ENCODE measurements at regions not wholly inside any gene's neighbourhood (a gene's known extent, or its start where the extent isn't known, plus 50 kb on each side); places are given as distances from the start of the nearest gene placed in this dataset.
"Not testable (repeated sequence)": the region's sequence is repeated elsewhere in the genome, so short reads cannot be mapped to it uniquely, and the experiment has no call there.

DNA sequence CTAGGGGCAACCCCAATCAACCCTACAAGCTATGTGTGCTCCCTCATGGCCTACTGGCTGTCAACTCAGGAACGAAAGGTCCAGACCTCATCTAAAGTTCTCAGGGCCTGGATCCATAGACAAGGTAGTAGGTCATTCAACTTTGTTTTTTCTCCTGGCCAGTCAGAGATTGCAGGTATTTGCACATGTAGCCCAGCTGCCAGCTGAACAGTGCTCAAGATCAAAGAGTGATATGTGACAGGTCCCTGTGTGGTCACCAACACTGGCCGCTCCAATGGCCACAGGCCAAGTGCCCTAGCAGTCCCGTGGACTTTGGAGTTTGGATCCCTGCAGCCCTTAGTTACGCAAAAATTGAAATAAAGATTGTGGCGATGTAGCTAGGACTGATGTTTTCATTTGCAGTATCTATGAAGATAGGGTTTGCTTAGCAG lies 60.6 kb upstream of the ATXN1 start:
- DNase-seq (ENCODE audit: extremely low read depth in 1 of 4, low spot score in 3 of 4) (no peak), FAIRE-seq (no peak), ATAC-seq (no peak)
- Histone ChIP-seq H4K20me1 (replicated peaks; ENCODE audit: control insufficient read depth, insufficient read depth, low read length) (no peaks in the 10 kb centered on the region), H3K4me3 (no peak overlapping the region), H3K9me3 (replicated peaks; ENCODE audit: control insufficient read depth, insufficient read depth, low read depth, low read length) (no peaks in the 10 kb centered on the region), H3K9ac (ENCODE audit: insufficient read depth in 1 of 2, low read depth in 2 of 2, low read length in 2 of 2) (no peak overlapping the region), H3K4me1 (replicated peaks in 1 of 2; ENCODE audit: control insufficient read depth in 2 of 2, insufficient read depth in 2 of 2, low read length in 2 of 2) (no peaks in the 10 kb centered on the region), H3K36me3 (ENCODE audit: control insufficient read depth, insufficient read depth, low read length) (no peaks in the 10 kb centered on the region), H3K79me2 (ENCODE audit: control insufficient read depth, insufficient read depth, low read length) (no peaks in the 10 kb centered on the region), H3K9me1 (ENCODE audit: control insufficient read depth, insufficient read depth, low read length) (no peaks in the 10 kb centered on the region), H3K27ac (ENCODE audit: extremely low read depth, low read depth, low read length) (no peak overlapping the region), H3K4me2 (ENCODE audit: insufficient read depth, low read length) (no peak overlapping the region), H2AFZ (ENCODE audit: low read depth, low read length) (no peak overlapping the region), H3K27me3 (ENCODE audit: control insufficient read depth in 2 of 2, insufficient read depth in 2 of 2, low read length in 2 of 2) (peaks cover 0 to 5% of the 10 kb centered on the region in 2 experiments; a peak in 3 of 5 replicates)
- BruUV-seq (replicated peaks), result no TSS peak
- ChIA-PET POLR2A (interaction anchor here (0.6 kb wide), 1 partner anchor 672 kb away, joined by 3 read pairs; no protein-coding TSS in a partner anchor), CTCF (ENCODE audit: low intra/inter-chr PET ratio) (no interaction called here)
- 2% methylated on average over 5 of the region's 5 CpGs for WGBS (ENCODE audit: insufficient coverage, low coverage, missing lambda C conversion rate)
- in situ Hi-C loops (cut with MboI) (no loop called here), intact Hi-C loops (cut with micrococcal nuclease) (no loop called here)
- TF ChIP-seq ZNF695 (CRISPR knock-in tag; IDR thresholded peaks at IDR 0.05), result no peak
- TF ChIP-seq ILF3 (IDR thresholded peaks at IDR 0.05; ENCODE audit: borderline replicate concordance), result no peak
- TF ChIP-seq SUPT5H (IDR thresholded peaks at IDR 0.05), result no peak
- TF ChIP-seq NFIX (CRISPR knock-in tag; IDR thresholded peaks at IDR 0.05; ENCODE audit: low read depth), result no peak
- TF ChIP-seq KAT8 (IDR thresholded peaks at IDR 0.05; ENCODE audit: low read depth), result no peak
- no peak for TF ChIP-seq TCF7 (IDR thresholded peaks at IDR 0.05; ENCODE audit: borderline replicate concordance)
- TF ChIP-seq SIN3A (IDR thresholded peaks at IDR 0.05; ENCODE audit: borderline replicate concordance in 2 of 2, control insufficient read depth in 1 of 2, low read depth in 2 of 2, low read length in 2 of 2), result no peak

DNA sequence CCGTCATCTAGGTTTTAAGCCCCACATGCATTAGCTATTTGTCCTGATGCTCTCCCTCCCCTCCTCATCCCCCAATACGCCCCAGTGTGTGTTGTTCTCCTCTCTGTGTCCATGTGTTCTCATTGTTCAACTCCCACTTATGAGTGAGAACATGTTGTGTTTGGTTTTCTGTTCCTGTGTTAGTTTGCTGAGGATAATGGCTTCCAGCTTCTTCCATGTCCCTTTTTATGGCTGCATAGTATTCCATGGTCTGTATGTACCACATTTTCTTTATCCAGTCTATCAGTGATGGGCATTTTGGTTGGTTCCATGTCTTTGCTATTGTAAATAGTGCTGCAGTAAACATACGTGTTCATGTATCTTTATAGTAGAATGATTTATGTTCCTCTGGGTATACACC lies 59.0 kb upstream of the ATXN1 start:
- DNase-seq (ENCODE audit: extremely low read depth in 1 of 4, low spot score in 3 of 4); H2AFZ ChIP-seq (ENCODE audit: low read depth, low read length); H3K4me2 ChIP-seq (ENCODE audit: insufficient read depth, low read length); CTCF ChIA-PET (ENCODE audit: low intra/inter-chr PET ratio); in situ Hi-C loops (cut with MboI); H3K4me1 ChIP-seq (replicated peaks in 1 of 2; ENCODE audit: control insufficient read depth in 2 of 2, insufficient read depth in 2 of 2, low read length in 2 of 2); H4K20me1 ChIP-seq (replicated peaks; ENCODE audit: control insufficient read depth, insufficient read depth, low read length); H3K4me3 ChIP-seq; H3K27ac ChIP-seq (ENCODE audit: extremely low read depth, low read depth, low read length); intact Hi-C loops (cut with micrococcal nuclease); FAIRE-seq; H3K9me1 ChIP-seq (ENCODE audit: control insufficient read depth, insufficient read depth, low read length); H3K79me2 ChIP-seq (ENCODE audit: control insufficient read depth, insufficient read depth, low read length); H3K36me3 ChIP-seq (ENCODE audit: control insufficient read depth, insufficient read depth, low read length); H3K9ac ChIP-seq (ENCODE audit: insufficient read depth in 1 of 2, low read depth in 2 of 2, low read length in 2 of 2); POLR2A ChIA-PET; BruUV-seq (replicated peaks); ATAC-seq; H3K9me3 ChIP-seq (replicated peaks; ENCODE audit: control insufficient read depth, insufficient read depth, low read depth, low read length): not testable (repeated sequence)
- peaks cover 2 to 10% of the 10 kb centered on the region in 2 experiments; a peak in 3 of 5 replicates for H3K27me3 ChIP-seq (ENCODE audit: control insufficient read depth in 2 of 2, insufficient read depth in 2 of 2, low read length in 2 of 2)
- TF ChIP-seq ZNF146 (CRISPR knock-in tag; IDR thresholded peaks at IDR 0.05; ENCODE audit: unreplicated experiment), result peak; percentile 73
- 5% methylated on average over 3 of the region's 3 CpGs for WGBS (ENCODE audit: insufficient coverage, low coverage, missing lambda C conversion rate)

All from K562 (cell line).